NCI-H748 treated with DMSO at 0.1 percent for 48 hours (cell line): ENCODE measurements at regions not wholly inside any gene's neighbourhood (a gene's known extent, or its start where the extent isn't known, plus 50 kb on each side); places are given as distances from the start of the nearest gene placed in this dataset.

Experiments used
- DNase-seq: peaks from one replicate; lab custom pipeline; 2025; lab: John Stamatoyannopoulos, UW

DNA sequence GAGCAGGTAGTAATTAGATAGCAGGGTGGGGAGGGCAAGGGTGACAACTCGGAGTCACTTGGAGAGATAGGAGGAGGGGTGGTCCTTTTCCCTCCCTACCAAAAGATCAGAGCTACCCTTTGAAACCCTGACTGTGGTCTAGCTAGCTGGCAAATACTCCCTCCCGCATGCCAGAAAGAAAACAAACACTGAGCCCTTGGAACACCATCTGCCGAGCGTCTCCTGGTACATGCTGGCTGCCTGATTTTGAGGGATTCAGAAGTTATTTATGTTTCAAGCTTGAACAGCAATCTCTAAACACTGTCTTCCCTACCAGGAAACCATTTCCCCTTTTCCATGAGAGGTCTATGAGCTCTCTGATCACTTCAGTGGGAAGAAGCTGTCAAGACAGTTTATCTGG, 291.6 kb upstream of the CFAP20DC start:
- no peak for DNase-seq

DNA sequence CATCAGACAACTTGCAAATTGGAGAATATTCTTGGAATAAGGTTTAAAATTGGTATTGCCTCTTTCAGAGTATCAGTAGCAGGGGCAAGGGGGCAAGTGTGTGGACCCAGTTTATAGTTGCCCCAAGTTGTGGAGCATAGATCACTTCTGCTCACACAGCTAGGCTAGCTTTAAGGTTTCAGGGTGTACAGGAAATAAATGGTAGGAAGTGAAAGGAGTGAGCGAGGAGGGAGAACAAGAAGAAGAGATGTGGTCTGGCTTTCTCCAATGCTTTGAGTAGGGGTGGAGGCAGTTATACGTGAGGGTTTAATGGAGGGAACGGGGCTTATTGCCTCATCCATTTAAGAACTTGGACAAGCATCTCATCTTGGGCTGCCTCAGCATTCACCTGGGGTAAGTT, 290.0 kb upstream of the CFAP20DC start:
- DNase-seq: no peak

DNA sequence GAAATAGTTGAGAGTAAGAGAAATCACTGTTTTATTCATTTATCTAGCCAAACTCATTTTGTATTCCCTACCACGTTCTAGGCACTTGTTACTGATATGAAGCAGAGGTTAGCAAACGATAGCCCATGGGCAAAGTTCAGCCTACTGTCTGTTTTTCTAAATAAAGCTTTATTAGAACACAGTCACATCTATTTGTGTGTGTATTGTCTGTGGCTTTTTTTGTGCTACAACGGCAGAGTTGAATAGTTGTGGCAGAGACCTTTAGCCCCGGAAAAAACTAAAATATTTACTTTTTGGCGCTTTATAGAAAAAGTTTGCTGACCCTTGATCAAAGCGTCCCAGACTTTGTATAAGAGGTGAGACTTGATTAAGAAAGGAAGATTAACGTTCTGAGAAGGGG, 289.1 kb upstream of the CFAP20DC start:
- no peak for DNase-seq

DNA sequence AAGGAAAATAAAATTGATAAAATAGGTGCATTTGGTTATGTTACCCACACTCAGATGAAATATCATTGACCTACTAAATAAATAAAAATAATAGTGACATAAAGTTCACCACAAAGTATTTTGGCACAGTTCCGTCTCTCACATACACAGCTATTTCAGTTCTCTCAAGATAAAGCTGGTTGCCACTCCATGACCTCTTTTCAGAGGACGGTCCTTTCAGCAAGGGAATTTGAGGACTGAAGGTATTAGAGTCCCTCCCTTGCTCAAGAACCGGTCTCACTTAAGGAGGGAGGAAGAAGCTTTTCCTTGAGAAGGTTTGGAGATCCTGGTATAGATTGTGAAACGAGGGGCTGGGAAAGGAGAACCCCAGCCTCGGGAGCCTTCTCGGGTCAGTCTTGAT, 285.5 kb upstream of the CFAP20DC start:
- DNase-seq: no peak

DNA sequence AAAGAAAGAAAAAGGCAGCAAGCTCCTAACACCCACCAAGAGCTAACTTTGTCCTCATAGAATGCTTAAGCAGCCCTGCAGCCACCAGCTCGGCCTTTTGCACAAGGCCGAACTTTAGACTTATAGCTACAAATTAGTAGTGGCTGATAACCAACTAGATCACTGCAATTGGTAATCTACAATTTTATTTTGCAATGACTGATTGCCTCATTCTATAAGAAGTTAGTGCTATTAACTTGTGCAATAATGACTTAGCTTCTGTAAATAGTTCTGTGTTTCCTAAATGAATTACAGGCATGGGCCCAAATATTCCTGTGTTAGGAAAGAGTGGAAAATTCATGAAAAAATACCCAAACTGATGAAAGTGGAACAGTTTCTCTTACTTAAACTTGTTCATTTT, 284.8 kb upstream of the CFAP20DC start:
- no peak for DNase-seq

DNA sequence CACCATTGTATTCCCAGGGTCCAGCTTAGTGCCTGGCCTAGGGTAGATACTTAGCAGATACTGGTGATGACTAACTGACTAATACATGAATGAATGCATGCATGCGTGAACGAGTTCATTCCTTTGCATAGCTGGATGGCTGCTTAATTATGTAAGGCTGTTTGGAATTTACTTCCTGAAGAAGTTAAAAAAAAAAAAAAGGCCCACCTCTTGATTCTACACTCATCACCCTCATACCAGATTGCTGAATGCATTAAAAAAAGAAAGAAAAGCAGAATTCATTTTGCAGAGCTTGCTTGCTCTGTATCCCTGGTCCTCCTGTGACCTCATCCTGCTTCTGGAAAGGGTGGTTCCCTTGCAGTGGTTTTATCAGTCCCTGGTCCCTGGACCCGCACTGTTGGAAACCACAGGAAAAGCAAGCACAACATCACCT, 277.6 kb upstream of the CFAP20DC start:
- DNase-seq: no peak

DNA sequence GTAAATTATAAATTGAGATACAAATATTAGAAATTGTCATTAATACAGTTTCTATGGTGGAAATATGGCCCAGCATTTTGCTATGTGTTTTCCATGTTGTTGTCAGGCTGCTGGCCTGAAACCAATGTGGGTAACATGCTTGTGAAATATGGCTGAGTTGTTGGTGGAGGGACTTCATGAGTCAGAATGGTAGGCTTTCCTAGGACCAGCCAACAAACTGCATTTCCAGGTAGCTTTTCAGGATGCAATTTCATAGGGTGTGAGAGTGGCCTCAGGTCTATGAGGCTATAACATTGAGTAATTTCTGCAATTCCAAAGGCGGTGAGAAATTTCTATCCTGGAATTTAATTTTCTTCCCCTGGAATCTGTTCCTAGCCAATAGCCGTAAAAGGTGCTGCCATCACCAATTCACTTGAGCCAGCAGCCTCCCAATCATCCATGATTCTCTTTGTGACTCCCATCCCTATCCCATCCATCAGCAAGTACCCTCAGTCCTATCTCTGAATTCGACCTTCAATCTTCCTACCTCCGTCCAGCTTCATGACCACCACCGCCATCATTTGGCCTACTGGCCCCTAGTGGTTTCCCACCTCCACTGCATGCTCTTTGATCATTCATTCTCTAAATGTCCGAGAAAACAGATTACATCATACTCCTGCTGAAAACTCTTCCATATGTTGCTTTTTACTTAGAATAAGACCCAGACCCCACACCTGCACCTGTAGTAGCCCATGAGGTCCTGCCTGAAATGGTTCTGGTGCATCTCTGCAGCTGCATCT, 276.6 kb upstream of the CFAP20DC start:
- no peak for DNase-seq

DNA sequence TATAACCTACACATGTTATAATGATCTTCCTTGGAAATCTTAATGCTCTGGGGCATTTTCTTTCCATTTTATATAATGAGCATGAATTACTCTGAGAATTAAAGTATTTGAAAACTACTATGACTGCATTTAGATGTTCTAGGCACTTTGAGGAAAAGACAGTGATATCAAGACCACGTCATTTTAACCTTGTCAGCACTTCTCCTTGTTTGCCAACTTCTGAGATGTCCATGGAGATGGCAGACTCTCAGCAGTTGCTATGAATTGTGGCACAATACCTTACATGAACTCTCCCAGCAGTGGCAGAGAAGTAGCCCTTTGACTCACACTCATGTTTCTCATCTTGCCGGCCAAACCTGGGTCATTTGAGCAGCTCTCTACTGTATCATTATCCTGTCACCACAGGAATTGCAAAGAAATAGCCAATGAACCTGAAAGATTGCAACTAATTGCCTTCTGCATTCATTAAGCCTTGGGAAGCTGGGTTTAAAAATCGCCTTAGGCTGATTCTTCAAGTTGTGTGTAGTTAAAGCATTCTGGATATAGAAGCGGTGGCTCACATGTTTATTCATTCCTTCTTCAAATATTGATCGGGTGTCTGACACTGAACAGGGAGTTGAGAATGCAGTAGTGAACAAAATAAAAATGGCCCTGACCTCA, 272.2 kb upstream of the CFAP20DC start:
- no peak for DNase-seq

DNA sequence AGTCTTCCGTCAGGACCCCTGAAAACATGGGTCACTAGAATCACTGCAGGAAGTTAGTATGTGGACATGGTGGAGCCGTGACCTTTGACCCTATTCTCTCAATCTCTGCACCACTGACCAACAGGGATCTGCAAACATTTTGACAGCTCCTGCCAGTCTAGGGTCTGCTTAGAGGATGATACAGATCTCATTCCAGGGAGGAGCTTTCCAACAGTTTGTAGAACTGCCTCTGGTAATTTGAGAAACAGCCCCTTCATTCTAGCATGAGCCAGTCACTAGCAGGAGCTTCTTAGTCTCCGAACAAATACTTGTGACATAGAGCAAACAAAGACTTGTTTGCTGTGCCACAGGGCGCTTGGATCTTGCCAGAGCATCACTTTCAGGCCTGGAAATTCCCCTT, 270.3 kb upstream of the CFAP20DC start:
- DNase-seq: peak; percentile 80

DNA sequence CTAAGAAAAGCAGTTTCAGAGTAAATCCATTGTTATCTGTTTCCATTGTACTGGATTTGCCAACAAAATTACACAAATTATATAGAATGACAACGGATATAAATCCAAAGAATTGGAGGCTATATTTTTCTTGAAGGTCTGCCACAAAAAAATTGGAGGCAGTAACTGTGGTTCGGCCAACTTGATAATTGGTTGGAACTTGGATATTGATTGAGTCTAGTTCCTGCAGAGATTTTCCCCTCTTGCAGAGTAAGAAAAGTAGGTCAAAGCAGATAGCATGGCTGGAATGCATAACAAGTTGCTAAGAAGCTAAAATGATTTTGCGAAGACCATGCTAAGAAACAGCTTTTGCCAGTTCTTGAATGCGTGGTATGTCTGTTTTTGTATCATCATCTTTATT, 269.6 kb upstream of the CFAP20DC start:
- DNase-seq: no peak

DNA sequence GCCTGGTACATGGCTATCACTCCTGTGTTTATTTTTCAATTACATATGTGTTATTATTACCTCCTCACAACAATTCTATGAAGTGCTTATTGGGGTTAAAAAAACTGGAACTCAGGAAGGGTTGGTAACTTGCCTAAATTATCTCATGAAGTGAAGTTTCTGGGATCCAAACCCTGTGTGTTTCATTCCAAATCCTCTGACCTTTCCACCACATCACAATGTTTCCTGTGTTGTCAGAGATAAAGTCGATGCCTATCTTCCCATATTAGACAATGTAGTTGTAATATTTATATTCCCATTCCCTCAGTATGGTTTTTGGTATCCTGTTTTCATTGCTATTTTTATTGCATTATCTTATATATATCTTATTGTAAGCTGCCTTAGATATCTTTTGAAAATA, 269.1 kb upstream of the CFAP20DC start:
- no peak for DNase-seq

DNA sequence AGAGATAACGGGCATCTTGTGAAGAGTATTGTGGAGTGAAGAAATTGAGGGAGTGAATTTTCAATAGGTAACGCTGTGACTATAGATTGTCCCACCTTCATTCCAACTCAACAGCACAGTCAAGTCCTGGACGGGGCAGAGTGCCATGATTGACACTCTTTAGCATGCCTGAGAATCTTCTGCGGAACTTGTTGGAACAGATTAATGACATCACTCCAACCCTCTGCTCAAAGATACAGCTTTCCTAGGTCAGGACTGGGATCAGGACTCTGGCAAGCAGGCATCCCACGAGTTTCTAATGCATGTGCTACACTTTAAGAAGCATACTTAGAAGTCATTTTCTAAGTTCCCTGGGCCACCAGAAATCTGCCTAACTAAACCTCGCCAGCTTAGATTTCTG, 267.6 kb upstream of the CFAP20DC start:
- DNase-seq: no peak

DNA sequence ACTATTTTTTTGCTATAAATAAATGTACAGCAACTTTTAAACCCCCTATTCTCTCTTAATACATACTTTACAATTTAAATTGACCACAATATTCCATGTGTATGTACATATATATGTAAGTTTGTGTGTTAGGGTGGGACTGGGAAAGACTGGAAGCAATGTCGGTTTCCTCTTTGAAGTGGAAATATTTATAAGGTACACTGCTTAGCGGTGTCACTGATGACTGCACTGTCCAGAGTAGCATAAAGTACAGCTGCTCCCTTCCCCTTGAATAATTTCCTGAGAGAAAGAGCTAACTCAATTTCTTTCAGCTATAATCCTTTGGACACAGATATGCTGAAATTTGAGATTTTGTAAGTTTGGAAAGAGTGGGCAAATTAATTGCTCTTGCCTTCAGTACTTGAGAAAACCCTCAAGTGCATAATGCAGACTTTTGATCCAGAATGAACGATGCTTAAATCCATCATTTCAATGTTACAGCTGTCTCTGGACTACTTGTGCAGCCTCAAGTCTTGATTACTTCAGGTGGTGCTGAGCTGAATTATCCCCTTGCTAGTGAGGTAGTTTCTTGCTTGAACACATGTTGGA, 267.0 kb upstream of the CFAP20DC start:
- no peak for DNase-seq

DNA sequence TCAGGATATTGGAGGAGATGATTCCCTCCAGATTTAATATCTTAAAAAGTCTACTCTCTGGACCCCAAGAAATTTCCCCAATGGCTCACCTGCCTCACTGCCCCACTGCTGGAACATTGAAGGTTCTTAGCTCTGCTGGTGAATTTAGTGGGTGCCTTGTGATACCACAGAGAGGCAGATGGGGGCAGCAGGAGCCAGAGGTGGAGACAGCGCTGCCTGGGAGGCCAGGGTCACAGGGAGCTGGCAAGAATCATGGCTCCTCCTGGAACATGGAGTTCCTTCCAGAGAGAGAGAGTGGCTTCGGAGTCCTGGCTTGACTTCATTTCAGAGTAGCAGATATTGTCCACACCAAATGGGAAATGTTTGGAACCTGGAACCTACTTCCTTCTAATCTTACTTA, 263.5 kb upstream of the CFAP20DC start:
- DNase-seq: no peak

DNA sequence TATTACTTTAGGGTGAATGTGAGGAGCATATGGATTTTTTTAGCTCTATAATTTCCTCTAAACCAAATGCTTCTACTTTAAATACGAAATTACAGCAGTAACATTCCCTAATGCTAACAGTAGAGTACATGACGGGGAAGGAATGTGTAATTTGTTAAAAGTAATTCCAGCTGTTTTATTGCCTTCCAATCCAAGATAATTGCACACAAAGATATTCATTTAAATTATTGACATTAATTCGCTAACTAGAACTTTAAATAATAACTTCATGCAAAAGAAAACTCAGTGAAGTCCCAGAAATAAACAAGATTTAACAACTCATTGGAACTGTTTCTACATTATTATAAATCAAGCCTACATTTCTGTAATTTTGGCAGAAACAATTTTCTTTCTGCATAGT, 261.4 kb upstream of the CFAP20DC start:
- no peak for DNase-seq

DNA sequence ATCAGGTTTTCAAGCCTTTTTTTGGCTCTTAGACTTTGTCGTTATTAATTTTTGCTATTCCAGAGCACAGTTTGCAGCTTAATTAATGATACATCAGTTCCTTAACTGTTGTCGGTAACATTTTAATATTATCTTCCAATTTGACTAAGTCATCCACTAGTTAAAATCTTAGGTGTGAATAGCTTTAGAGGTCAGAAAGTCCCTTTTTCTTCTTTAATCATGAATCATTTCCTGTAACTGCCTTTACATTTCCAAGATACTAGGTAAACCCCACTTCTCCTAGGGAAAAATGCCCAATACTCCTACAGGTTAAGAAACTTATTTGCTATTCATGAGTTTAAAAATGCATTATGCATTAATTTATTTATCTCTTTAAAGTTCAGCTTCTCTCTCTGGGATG, 260.9 kb upstream of the CFAP20DC start:
- no peak for DNase-seq

DNA sequence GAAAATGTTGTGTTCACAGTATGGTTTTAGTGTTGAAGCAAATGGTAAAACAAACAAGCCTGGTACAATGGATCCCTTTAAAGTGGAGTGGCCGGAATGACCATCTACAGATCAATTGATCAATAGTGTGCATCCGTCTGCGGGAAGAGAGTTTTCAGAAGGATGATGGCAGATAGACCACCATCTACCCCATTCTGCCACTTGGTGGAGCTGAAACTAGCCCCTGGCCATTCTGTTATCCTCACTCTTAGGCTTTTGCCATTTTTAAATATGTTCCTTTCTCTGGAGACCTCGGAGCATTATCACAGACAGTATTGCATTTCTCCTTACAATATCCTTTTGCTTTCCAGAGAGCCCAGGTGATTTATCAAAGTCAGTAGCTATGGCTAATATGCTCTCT, 258.9 kb upstream of the CFAP20DC start:
- DNase-seq: no peak

DNA sequence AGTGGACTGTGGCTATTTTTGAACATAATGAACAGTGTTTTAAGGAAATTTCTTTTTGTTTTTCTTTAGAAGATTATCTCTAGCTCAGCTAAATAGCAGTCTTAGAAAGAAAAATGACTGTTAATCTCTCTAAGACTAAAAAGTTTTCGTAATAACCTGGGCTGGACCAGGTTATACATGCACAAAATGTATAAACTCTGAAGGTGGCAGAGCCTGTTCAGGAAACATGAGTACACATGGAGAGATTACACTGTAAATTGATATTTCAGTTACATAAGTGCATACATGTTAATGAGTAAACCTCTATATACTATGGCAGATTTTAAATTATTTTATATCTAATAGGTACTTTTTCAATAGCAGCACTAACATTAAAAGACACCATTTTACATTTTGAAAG, 258.2 kb upstream of the CFAP20DC start:
- no peak for DNase-seq

DNA sequence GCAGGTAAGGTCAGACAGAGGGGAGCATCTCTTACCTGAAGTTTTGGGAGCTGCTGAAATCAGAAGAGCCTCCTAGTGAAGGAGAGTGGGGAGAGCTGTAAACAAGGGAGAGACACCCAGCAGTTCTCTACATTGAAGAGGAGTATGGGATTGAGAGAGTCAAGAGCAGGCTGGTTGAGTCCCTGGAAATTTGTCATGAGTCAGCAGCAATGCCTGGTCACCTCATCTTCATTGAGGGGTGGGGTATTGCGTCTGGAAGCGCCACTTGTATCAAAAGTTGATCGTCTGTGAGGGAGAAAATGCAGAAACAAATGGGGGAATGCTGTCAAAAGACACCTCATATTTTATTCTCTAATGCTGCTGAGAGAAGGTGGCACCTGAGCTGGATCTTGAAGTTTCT, 256.6 kb upstream of the CFAP20DC start:
- DNase-seq: no peak

DNA sequence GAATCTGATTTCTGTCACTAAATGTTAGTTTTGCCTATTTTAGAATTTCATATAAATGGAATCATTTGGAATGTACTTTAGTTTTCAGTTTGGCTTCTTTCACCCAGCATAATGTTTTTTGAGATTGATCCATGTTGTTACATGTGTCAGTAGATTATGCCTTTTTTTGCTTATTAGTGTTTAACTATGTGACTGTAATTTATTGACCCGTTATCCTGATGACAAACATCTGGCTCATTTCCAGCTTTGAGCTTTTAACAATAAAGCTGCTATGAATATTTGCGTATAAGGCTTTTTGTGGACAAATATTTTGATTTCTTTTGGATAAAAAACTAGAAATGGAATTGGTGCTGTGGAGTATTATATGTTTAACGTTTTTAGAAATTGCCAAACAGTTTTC, 254.5 kb upstream of the CFAP20DC start:
- no peak for DNase-seq

DNA sequence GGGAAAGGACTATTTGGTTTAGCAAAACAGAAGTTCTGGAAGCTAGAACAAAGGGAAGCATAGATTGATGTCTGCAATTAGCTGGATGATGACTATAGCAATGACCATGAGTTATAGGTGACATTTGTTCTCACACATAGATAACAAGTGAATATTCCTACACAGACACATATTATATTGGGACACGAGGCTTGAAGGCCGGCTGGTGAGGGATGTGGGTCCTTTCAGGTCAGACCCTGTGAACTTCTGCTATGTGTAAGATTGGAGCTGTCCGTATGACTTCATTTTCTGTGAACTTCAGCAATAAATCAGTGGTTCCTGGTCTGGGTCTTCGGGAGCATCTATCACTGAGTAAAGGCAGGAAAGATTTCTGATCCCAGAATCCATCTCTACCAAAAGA, 253.6 kb upstream of the CFAP20DC start:
- no peak for DNase-seq

DNA sequence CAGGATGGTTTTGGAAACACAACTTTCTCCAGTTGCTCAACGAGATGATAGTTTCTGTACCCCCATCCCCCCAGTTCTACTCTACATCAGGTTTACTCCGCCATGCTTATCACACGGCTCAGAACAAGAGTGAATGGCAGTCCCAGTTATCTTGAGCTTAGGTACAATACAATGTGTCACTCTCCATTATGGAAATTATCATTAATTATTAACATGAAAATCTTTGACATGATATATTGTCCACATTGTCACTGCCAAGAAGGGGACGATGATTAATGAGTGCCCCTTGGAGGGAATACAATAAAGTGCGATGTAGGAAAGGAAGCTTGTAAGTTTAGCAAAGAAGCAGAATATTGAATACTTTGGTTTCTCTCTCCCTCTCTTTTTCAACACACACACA, 252.6 kb upstream of the CFAP20DC start:
- no peak for DNase-seq

DNA sequence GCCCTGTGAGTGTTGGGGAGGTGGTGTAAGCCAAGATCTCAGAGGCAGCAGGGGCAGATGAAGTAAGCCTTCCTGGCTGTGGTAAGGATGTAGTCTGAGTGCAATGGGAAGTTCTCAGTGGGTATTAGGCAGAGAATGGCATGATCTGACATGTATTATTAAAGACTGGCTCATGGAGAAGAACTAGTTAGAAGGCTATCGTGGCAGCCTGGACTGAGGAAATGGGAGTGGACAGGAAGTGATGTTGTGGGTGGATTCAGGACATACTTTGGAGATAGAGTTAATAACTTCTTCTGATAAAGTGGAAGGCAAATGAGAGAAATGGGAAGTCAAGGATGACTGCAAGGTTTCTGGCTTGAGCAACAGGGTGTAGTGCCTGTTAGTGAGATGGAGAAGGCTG, 250.9 kb upstream of the CFAP20DC start:
- no peak for DNase-seq

DNA sequence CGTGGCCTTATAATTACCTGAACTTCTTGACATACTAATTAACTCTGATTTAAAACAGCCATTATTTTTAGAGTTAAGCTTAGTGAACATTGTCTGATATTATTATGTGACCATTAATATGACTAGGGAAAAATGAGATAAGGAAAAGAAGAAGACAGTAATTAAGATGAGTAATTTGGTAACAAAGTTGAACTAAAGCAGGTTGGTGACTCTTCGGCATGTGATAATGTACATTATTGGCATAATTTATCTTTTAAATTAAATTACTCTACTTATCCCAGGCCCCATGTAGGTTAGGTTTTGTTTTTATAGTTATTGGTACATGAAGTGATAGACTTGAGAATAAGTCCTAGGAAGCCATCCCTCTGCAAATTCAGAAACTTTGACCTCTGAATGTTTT, 249.7 kb upstream of the CFAP20DC start:
- DNase-seq: no peak
